Uterus (tissue), 3 donors: ENCODE measurements at regions not wholly inside any gene's neighbourhood (a gene's known extent, or its start where the extent isn't known, plus 50 kb on each side); places are given as distances from the start of the nearest gene placed in this dataset.

Experiments used
- DNase-seq, 2 donors: peaks; one replicate each; pipeline ENCODE4 v3.0.0-alpha.2; 2019 to 2020
- H3K27ac ChIP-seq, 2 donors: fragments of 200-600 bp; sonication (generic); 1 replicate in 1 of 2; 2 replicates in 1 of 2; pipeline ENCODE4 v1.5.1; 2016 to 2018
- H3K27me3 ChIP-seq, 2 donors: fragments of 200-600 bp; sonication (generic); one replicate each; pipeline ENCODE4 v1.5.1; 2018 to 2019; ENCODE audit warnings: control low read depth in 1 of 2
- H3K36me3 ChIP-seq, 2 donors: fragments of 200-600 bp; sonication (generic); one replicate each; pipeline ENCODE4 v1.5.1; 2019; ENCODE audit warnings: control low read depth in 1 of 2
- H3K4me1 ChIP-seq, 2 donors: fragments of 200-600 bp; sonication (generic); one replicate each; pipeline ENCODE4 v1.5.1; 2018 to 2019; ENCODE audit warnings: control low read depth in 1 of 2
- H3K4me3 ChIP-seq, 2 donors: fragments of 200-600 bp; sonication (generic); 1 replicate in 1 of 2; 2 replicates in 1 of 2; pipeline ENCODE4 v1.5.1; 2018 to 2019; ENCODE audit warnings: mild to moderate bottlenecking in 1 of 2
- H3K9me3 ChIP-seq, 2 donors: fragments of 200-600 bp; sonication (generic); one replicate each; pipeline ENCODE4 v1.5.1; 2019; ENCODE audit warnings: control low read depth in 1 of 2
- CTCF ChIP-seq, 4 experiments: fragments of 200-600 bp in 2 of 4; fragments of 450-650 bp in 2 of 4; sonication (generic) in 2 of 4; IDR thresholded peaks; one replicate each; pipeline ENCODE4 v1.5.1; 2016 to 2019; ENCODE audit warnings: antibody characterized with exemption in 4 of 4, mild to moderate bottlenecking in 2 of 4, moderate library complexity in 1 of 4
- POLR2A ChIP-seq, 2 donors: fragments of 450-650 bp; IDR thresholded peaks; one replicate each; pipeline ENCODE4 v1.6.1; 2016; ENCODE audit warnings: antibody characterized with exemption in 2 of 2, mild to moderate bottlenecking in 1 of 2, moderate library complexity in 1 of 2
- intact Hi-C: fragments of 100-400 bp; cut with DNase I; formaldehyde crosslinking; loops from one replicate; pipeline ENCODE4 v1.15.1; 2023; ENCODE audit warnings: low total_unique reads
- donor health status: DM: yes; HTN: yes; CAD: no.

- TF ChIP-seq POLR2A (IDR thresholded peaks at IDR 0.05) (no peak), CTCF (IDR thresholded peaks at IDR 0.05) (no peak)
- intact Hi-C loops: no loop called here
- no peaks in the 10 kb centered on the region for H3K9me3 ChIP-seq
- H3K27me3 ChIP-seq: peaks cover 0 to 4% of the 10 kb centered on the region in 2 donors
- H3K4me1 ChIP-seq: no peaks in the 10 kb centered on the region
- no peak for DNase-seq
- H3K4me3 ChIP-seq: no peak overlapping the region
- H3K36me3 ChIP-seq: no peaks in the 10 kb centered on the region
- no peak overlapping the region for H3K27ac ChIP-seq
These were observed 366.0 kb downstream of the BRD1 start for GRCh38 chr22:49461674-49462073.

DNA sequence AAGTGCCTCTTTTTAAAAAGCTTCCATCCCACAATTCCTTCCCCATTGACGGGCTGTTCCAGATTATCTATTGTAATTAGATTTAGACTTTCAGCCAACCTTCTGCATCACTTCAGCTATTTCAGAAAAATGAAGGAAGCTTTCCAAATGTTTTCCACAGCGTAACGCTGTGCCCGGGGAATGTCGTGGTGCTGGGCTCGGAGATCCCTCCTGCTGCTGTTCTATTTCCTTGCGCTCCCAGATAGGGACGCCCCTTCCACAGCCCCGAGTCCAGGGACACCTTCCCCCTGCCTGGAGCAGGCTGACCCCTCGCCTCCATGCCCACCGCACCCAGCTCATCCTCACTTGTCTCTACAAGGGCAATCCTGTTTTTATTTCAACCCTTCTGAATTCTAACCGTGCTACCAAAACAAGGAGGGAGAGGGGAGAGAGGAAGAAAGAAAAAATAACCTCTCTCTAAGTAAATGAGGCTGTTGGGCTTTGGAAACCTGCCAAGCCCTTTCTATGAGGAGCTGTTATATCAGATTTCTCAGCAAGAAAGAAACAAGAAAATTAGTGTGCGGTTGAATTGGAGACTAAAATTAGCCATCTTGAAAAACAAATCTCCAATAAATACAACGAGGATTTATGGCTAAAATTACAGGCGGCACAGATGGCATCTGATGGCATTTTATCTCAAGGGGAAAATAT lies 366.9 kb downstream of the BRD1 start:
- Histone ChIP-seq H3K4me3 (no peak overlapping the region), H3K27me3 (peaks cover 0 to 4% of the 10 kb centered on the region in 2 donors), H3K4me1 (no peaks in the 10 kb centered on the region), H3K36me3 (no peaks in the 10 kb centered on the region), H3K9me3 (no peaks in the 10 kb centered on the region), H3K27ac (no peak overlapping the region)
- DNase-seq: no peak
- TF ChIP-seq POLR2A (IDR thresholded peaks at IDR 0.05) (no peak), CTCF (IDR thresholded peaks at IDR 0.05) (no peak)
- intact Hi-C loops: no loop called here

DNA sequence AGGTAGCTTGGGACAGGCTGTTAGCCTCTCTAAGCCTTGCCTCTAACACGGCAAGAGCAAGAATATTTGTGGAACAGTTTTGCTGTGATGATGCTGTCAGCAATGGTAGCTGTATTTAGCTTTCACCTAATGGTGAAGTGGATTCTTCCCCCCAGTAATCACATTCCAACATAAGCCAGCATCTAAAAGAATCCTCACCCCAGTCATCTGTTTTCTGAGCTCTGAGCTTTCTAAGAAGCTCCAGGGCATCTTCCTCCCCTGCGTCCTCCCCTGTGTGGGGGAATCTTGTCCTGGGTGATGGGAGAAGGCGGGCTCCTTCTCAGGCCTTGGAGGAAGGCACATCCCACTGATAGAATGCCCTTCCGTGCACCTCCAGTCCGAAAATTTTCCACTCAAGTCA lies 367.6 kb downstream of the BRD1 start:
- no peak for DNase-seq
- H3K4me1 ChIP-seq: no peaks in the 10 kb centered on the region
- no peak for TF ChIP-seq CTCF (IDR thresholded peaks at IDR 0.05)
- no peak for TF ChIP-seq POLR2A (IDR thresholded peaks at IDR 0.05)
- intact Hi-C loops: no loop called here
- H3K4me3 ChIP-seq: no peak overlapping the region
- H3K9me3 ChIP-seq: no peaks in the 10 kb centered on the region
- no peak overlapping the region for H3K27ac ChIP-seq
- peaks cover 0 to 4% of the 10 kb centered on the region in 2 donors for H3K27me3 ChIP-seq
- no peaks in the 10 kb centered on the region for H3K36me3 ChIP-seq

DNA sequence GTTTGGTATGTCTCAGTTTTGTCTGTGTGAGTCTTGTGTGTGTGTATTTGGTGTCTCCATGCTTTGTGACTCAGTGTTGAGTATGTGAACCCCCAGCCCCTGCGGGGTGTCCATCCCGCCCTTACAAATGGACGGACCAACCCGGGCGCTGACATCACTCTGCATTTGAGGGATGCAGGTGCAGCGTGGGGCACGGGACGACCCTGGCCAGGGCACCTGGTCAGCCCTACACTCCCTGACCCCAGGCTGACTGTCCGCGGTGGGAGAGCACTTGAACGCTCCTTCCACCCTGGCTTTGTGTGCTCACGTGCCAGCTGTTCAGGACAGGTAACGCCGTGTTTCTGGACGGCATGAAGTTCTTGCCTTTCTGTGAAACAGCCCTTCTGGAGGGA lies 369.0 kb downstream of the BRD1 start:
- TF ChIP-seq POLR2A (IDR thresholded peaks at IDR 0.05) (no peak), CTCF (IDR thresholded peaks at IDR 0.05) (no peak)
- DNase-seq: no peak
- H3K9me3 ChIP-seq: no peaks in the 10 kb centered on the region
- no peak overlapping the region for H3K4me3 ChIP-seq
- H3K4me1 ChIP-seq: no peaks in the 10 kb centered on the region
- intact Hi-C loops: no loop called here
- H3K36me3 ChIP-seq: no peaks in the 10 kb centered on the region
- H3K27ac ChIP-seq: no peak overlapping the region
- H3K27me3 ChIP-seq: peaks cover 0 to 6% of the 10 kb centered on the region in 2 donors

DNA sequence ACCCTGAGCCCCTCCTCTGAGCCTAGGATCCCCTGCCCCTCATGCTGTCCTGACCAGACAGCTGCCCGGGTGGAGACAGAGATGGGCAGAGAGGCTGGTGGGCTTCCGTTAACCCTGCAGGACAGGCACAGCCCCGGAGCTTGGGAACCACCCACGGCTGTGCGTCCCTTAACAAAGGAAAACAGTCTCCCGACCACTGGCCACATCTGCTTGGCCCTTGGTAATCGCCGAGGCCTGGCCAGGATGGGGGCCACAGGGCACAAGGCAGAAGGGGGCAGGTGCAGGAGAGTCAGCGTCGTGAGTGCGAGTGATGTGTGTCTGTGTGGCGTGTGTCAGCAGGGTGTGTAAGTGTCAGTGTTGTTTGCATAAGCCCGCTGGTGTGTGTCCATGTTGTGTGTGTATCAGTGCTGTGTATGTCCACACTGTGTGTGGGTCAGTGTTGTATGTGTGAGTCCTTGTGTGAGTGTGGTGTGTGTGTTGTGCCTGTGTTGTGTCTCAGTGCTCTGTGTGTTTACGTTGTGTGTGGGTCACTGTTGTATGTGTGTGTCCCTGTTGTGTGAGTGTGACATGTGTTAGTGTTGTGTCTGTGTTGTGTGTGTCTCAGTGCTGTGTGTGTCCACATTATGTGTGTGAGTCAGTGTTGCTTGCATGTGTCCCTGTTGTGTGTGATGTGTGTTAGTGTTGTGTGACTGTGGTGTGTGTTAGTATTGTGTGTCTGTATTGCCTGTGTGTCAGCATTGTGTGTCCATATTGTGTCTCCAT lies 369.5 kb downstream of the BRD1 start:
- H3K9me3 ChIP-seq: no peaks in the 10 kb centered on the region
- no peak for DNase-seq
- TF ChIP-seq CTCF (IDR thresholded peaks at IDR 0.05) (no peak), POLR2A (IDR thresholded peaks at IDR 0.05) (no peak)
- intact Hi-C loops: no loop called here
- no peak overlapping the region for H3K27ac ChIP-seq
- H3K36me3 ChIP-seq: no peaks in the 10 kb centered on the region
- H3K4me3 ChIP-seq: no peak overlapping the region
- no peaks in the 10 kb centered on the region for H3K4me1 ChIP-seq
- peaks cover 0 to 6% of the 10 kb centered on the region in 2 donors for H3K27me3 ChIP-seq
